ENCODE measurements at regions not wholly inside any gene's neighbourhood (a gene's known extent, or its start where the extent isn't known, plus 50 kb on each side); places are given as distances from the start of the nearest gene placed in this dataset.
"Not testable (repeated sequence)": the region's sequence is repeated elsewhere in the genome, so short reads cannot be mapped to it uniquely, and the experiment has no call there.

GRCh38 chr1:166630369-166630768, 208.9 kb upstream of the POGK start:
- Mint-ChIP-seq H3K9me3 (no peaks in the 10 kb centered on the region), H3K27ac (no peak overlapping the region), H3K4me1 (no peaks in the 10 kb centered on the region), H3K27me3 (peaks cover 20% of the 10 kb centered on the region), H3K4me3 (no peak overlapping the region)
- ATAC-seq (no peak), DNase-seq (no peak)

GRCh38 chr1:166638137-166638536, 201.1 kb upstream of the POGK start:
- Mint-ChIP-seq H3K4me1 (no peaks in the 10 kb centered on the region), H3K4me3 (no peak overlapping the region), H3K27ac (no peak overlapping the region), H3K27me3 (peaks cover 40% of the 10 kb centered on the region), H3K9me3 (no peaks in the 10 kb centered on the region)
- ATAC-seq (no peak), DNase-seq (no peak)

- H3K9me3 Mint-ChIP-seq, ATAC-seq, H3K4me3 Mint-ChIP-seq, H3K4me1 Mint-ChIP-seq, H3K27me3 Mint-ChIP-seq, H3K27ac Mint-ChIP-seq, DNase-seq: not testable (repeated sequence)
Measured at GRCh38 chr1:166657228-166657627, 182.0 kb upstream of the POGK start.

- not testable (repeated sequence) for H3K4me3 Mint-ChIP-seq
Measured at GRCh38 chr1:166666790-166667189, 172.5 kb upstream of the POGK start.

GRCh38 chr1:166667600-166667999, 171.7 kb upstream of the POGK start:
- H3K4me1 Mint-ChIP-seq, DNase-seq, H3K27ac Mint-ChIP-seq, H3K27me3 Mint-ChIP-seq, H3K9me3 Mint-ChIP-seq, ATAC-seq, H3K4me3 Mint-ChIP-seq: not testable (repeated sequence)

More at GRCh38 chr1:166666790-166667189, 172.5 kb upstream of the POGK start:
- H3K27me3 Mint-ChIP-seq, H3K27ac Mint-ChIP-seq, DNase-seq, H3K9me3 Mint-ChIP-seq, ATAC-seq, H3K4me1 Mint-ChIP-seq: not testable (repeated sequence)

GRCh38 chr1:166671627-166672026, 167.6 kb upstream of the POGK start:
- no peak for DNase-seq
- Mint-ChIP-seq H3K27ac (no peak overlapping the region), H3K9me3 (no peaks in the 10 kb centered on the region), H3K27me3 (peaks cover 7% of the 10 kb centered on the region), H3K4me3 (no peak overlapping the region), H3K4me1 (peaks cover 8% of the 10 kb centered on the region)
- ATAC-seq = no peak

- DNase-seq (no peak), ATAC-seq (no peak)
- Mint-ChIP-seq H3K4me1 (peaks cover 8% of the 10 kb centered on the region), H3K27me3 (peaks cover 7% of the 10 kb centered on the region), H3K4me3 (no peak overlapping the region), H3K27ac (no peak overlapping the region), H3K9me3 (no peaks in the 10 kb centered on the region)
Measured at GRCh38 chr1:166673722-166674121, 165.6 kb upstream of the POGK start.

- peaks cover 1% of the 10 kb centered on the region for H3K27me3 Mint-ChIP-seq
- H3K27ac Mint-ChIP-seq = no peak overlapping the region
Measured at GRCh38 chr1:166675213-166675612, 164.1 kb upstream of the POGK start.

GRCh38 chr1:166676981-166677380, 162.3 kb upstream of the POGK start:
- no peak for ATAC-seq
- DNase-seq = no peak
- Mint-ChIP-seq H3K4me3 (no peak overlapping the region), H3K9me3 (no peaks in the 10 kb centered on the region), H3K27ac (no peak overlapping the region), H3K4me1 (peaks cover 8% of the 10 kb centered on the region), H3K27me3 (no peaks in the 10 kb centered on the region)

More at GRCh38 chr1:166675213-166675612, 164.1 kb upstream of the POGK start:
- peaks cover 8% of the 10 kb centered on the region for H3K4me1 Mint-ChIP-seq
- ATAC-seq = no peak
- H3K9me3 Mint-ChIP-seq = no peaks in the 10 kb centered on the region
- H3K4me3 Mint-ChIP-seq = no peak overlapping the region
- DNase-seq = no peak

- Mint-ChIP-seq H3K27ac (no peak overlapping the region), H3K27me3 (no peaks in the 10 kb centered on the region), H3K4me3 (no peak overlapping the region), H3K9me3 (no peaks in the 10 kb centered on the region), H3K4me1 (no peaks in the 10 kb centered on the region)
- DNase-seq (no peak), ATAC-seq (no peak)
Measured at GRCh38 chr1:166679369-166679768, 159.9 kb upstream of the POGK start.

GRCh38 chr1:166682588-166682987, 156.7 kb upstream of the POGK start:
- DNase-seq (no peak), ATAC-seq (no peak)
- Mint-ChIP-seq H3K4me3 (no peak overlapping the region), H3K27me3 (no peaks in the 10 kb centered on the region), H3K27ac (no peak overlapping the region), H3K4me1 (no peaks in the 10 kb centered on the region), H3K9me3 (peaks cover under 1 to 9% of the 10 kb centered on the region in 2 donors)

GRCh38 chr1:166684669-166685068, 154.6 kb upstream of the POGK start:
- H3K27me3 Mint-ChIP-seq, H3K4me1 Mint-ChIP-seq, H3K27ac Mint-ChIP-seq, ATAC-seq, DNase-seq, H3K4me3 Mint-ChIP-seq: not testable (repeated sequence)
- peaks cover 4 to 14% of the 10 kb centered on the region in 2 donors for H3K9me3 Mint-ChIP-seq

- DNase-seq (no peak), ATAC-seq (no peak)
- H3K4me3 Mint-ChIP-seq = no peak overlapping the region
- H3K4me1 Mint-ChIP-seq = no peaks in the 10 kb centered on the region
- no peak overlapping the region for H3K27ac Mint-ChIP-seq
- no peaks in the 10 kb centered on the region for H3K27me3 Mint-ChIP-seq
- H3K9me3 Mint-ChIP-seq = peaks cover 4 to 14% of the 10 kb centered on the region in 2 donors
Measured at GRCh38 chr1:166685200-166685599, 154.1 kb upstream of the POGK start.

GRCh38 chr1:166685891-166686290, 153.4 kb upstream of the POGK start:
- ATAC-seq, DNase-seq, H3K4me1 Mint-ChIP-seq, H3K4me3 Mint-ChIP-seq, H3K27me3 Mint-ChIP-seq, H3K27ac Mint-ChIP-seq: not testable (repeated sequence)
- peaks cover 4 to 14% of the 10 kb centered on the region in 2 donors for H3K9me3 Mint-ChIP-seq

GRCh38 chr1:166690596-166690995, 148.7 kb upstream of the POGK start:
- not testable (repeated sequence) for H3K4me1 Mint-ChIP-seq, ATAC-seq, H3K4me3 Mint-ChIP-seq, H3K27me3 Mint-ChIP-seq, DNase-seq, H3K27ac Mint-ChIP-seq
- H3K9me3 Mint-ChIP-seq = peaks cover 4 to 13% of the 10 kb centered on the region in 2 donors

- ATAC-seq (no peak), DNase-seq (no peak)
- Mint-ChIP-seq H3K4me3 (no peak overlapping the region), H3K27ac (no peak overlapping the region), H3K4me1 (no peaks in the 10 kb centered on the region), H3K27me3 (peaks cover 8% of the 10 kb centered on the region), H3K9me3 (peaks cover 4 to 7% of the 10 kb centered on the region in 2 donors)
Measured at GRCh38 chr1:166691476-166691875, 147.8 kb upstream of the POGK start.

- H3K4me1 Mint-ChIP-seq = no peaks in the 10 kb centered on the region
- H3K27me3 Mint-ChIP-seq = peaks cover 8% of the 10 kb centered on the region
- H3K9me3 Mint-ChIP-seq = peaks cover 4 to 7% of the 10 kb centered on the region in 2 donors
- no peak overlapping the region for H3K4me3 Mint-ChIP-seq
- DNase-seq (no peak), ATAC-seq (no peak)
- H3K27ac Mint-ChIP-seq = no peak overlapping the region
Measured at GRCh38 chr1:166692346-166692745, 146.9 kb upstream of the POGK start.

Measured in stimulated activated naive CD8-positive, alpha-beta T cell treated with anti-CD3 and anti-CD28 coated beads, Interleukin-15, amount 100 ng/mL, for 72 hours (primary cell).